ENCODE measurements at regions not wholly inside any gene's neighbourhood (a gene's known extent, or its start where the extent isn't known, plus 50 kb on each side); places are given as distances from the start of the nearest gene placed in this dataset. TPM values are rescaled to one million over a fixed set of nuclear protein-coding genes. Genes with fewer than 3 reads are reported as not detected.

DNA sequence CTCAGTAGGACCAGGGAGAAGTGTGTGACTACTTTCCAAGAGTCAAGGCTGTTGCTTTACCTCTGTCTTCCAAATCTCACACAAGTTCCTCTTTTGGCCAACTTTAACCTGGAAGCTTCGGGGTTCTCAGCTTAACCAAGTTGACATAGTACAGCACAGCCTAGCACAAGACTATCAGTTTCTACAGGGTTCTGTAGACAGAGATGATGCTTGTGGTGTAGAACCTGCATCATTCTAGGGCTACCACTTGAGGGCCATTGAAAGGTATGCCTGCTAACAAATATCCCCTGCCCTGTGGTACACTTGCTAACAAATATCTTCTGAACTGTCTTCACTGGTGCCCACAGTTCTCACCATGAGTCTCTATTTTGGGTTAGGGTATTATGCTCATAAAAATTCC lies 62.0 kb upstream of the MAP3K7 start:
- DNase-seq (ENCODE audit: low spot score) (no peak), ATAC-seq (ENCODE audit: low FRiP score) (no peak)
- TF ChIP-seq, protein P1, sequence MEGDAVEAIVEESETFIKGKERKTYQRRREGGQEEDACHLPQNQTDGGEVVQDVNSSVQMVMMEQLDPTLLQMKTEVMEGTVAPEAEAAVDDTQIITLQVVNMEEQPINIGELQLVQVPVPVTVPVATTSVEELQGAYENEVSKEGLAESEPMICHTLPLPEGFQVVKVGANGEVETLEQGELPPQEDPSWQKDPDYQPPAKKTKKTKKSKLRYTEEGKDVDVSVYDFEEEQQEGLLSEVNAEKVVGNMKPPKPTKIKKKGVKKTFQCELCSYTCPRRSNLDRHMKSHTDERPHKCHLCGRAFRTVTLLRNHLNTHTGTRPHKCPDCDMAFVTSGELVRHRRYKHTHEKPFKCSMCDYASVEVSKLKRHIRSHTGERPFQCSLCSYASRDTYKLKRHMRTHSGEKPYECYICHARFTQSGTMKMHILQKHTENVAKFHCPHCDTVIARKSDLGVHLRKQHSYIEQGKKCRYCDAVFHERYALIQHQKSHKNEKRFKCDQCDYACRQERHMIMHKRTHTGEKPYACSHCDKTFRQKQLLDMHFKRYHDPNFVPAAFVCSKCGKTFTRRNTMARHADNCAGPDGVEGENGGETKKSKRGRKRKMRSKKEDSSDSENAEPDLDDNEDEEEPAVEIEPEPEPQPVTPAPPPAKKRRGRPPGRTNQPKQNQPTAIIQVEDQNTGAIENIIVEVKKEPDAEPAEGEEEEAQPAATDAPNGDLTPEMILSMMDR (IDR thresholded peaks at IDR 0.05), result no peak

DNA sequence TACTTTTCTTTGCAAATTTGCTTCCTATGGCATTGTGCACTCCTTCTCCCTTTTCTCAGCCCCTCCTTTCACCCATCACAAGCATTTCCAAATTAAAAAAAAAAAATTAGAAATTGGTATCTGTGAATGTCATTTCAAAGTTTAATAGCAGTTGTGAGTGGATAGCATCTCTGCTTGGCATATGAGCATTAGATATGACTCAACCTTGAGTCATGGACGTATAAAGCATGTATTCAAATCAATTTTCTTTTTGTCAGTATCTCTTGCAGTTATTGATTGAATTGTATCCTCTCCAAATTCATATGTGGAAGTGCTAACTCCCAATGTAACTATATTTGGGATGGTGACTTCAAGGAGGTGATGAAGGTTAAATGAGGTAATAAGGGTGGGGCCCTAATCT lies 60.1 kb upstream of the MAP3K7 start:
- ATAC-seq (ENCODE audit: low FRiP score) (no peak), DNase-seq (ENCODE audit: low spot score) (no peak)
- TF ChIP-seq, protein P1 (IDR thresholded peaks at IDR 0.05), result no peak

DNA sequence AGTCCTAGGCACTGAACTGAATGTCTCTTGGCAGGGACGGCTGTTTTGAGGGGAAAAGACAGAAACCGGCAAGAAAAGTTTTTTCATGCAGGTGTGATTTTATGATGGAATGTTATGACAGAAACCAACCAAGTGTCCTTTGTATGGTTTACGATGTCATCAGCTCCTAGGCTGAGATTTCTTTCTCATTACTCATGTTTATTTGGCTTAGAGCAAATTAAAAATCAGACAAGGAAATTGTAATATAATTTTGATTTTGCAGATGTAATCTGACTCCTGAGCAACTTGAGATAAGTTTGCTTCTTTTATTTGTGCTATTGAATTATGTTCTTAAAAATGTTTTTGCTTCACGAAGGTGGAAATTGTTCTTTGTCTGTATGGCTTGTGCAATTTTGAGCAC lies 58.8 kb upstream of the MAP3K7 start:
- TF ChIP-seq, protein P1 (IDR thresholded peaks at IDR 0.05), result no peak
- no peak for ATAC-seq (ENCODE audit: low FRiP score)
- DNase-seq (ENCODE audit: low spot score), result no peak

DNA sequence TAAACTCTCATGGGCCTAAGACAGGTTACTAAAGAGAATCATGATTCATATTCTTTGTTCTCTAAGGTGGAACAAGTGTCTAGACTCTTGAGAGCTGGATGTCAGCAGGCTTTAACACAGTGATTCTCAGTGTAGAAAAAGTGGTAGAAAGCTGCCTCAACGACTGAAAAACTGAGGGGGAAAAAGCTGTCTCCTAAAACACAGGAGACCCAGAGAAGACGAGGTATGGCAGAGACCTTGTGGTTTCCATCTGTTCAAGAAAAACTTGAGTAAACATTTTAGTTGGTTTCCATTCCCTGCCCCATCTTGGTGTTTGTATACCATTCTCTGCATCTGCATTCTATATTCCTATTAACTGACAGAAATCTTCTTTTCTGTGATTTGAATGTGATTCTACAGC lies 57.6 kb upstream of the MAP3K7 start:
- TF ChIP-seq, protein P1 (IDR thresholded peaks at IDR 0.05), result no peak
- ATAC-seq (ENCODE audit: low FRiP score), result no peak

DNA sequence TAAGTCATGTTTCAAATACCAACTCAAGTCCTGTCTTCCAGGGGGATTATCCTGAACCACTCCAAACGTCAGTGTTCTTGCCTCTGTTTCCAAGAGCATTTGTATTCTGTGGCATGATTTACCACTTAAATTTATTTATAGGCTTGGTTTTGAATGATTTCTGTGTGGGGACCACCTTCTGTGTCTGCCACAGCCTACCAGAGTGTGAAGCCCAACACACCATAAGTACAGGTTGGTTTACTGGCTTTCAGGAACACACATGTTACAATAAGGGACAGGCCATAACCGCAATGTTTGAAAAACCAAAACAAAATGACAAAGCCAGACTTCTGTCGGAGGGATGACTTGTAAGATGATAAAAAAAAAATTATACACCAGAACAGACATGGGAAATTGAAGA lies 56.5 kb upstream of the MAP3K7 start:
- ATAC-seq (ENCODE audit: low FRiP score), result no peak

More for the DNA sequence above, 57.6 kb upstream of the MAP3K7 start:
- no peak for DNase-seq (ENCODE audit: low spot score)

DNA sequence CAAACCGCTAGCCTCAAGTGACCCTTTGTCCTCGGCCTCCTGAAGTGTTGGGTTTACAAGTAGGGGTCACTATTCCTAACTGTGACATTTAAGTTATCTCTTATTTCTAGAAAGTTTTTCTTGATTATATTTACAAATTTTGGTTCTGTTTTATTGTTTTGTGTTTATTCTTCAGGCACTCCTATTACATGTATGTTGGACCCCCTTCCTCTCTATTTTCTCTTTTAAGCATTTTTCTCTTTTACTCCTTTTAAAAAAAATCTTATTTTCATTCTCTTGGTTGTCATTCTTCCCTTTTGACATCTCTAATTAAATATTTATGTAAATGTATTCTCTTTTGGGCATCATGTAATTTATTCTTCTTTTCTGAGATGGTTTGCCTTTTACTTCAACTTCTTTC lies 50.4 kb upstream of the MAP3K7 start:
- no peak for DNase-seq (ENCODE audit: low spot score)
- no peak for ATAC-seq (ENCODE audit: low FRiP score)
- TF ChIP-seq, protein P1 (IDR thresholded peaks at IDR 0.05), result no peak

More for the DNA sequence above, 56.5 kb upstream of the MAP3K7 start:
- TF ChIP-seq, protein P1 (IDR thresholded peaks at IDR 0.05), result no peak
- no peak for DNase-seq (ENCODE audit: low spot score)

Small RNAs in the stretch of these regions (small RNA-seq; reads per million reads assigned to genes)
- gene MIR4643 (not detected), gene MTATP6P25 (not detected), gene MTCO1P56 (not detected), gene MTND4LP19 (not detected), gene RF00012 (not detected), gene RN7SL415P (not detected)
